ENCODE measurements at regions not wholly inside any gene's neighbourhood (a gene's known extent, or its start where the extent isn't known, plus 50 kb on each side); places are given as distances from the start of the nearest gene placed in this dataset.

- TF ChIP-seq CTCF (IDR thresholded peaks at IDR 0.05) (no peak), POLR2A (IDR thresholded peaks at IDR 0.05) (no peak), EP300 (IDR thresholded peaks at IDR 0.05) (no peak), POLR2AphosphoS5 (IDR thresholded peaks at IDR 0.05) (no peak)
These were observed 247.4 kb upstream of the RASA1 start for GRCh38 chr5:87020099-87020934.
